ENCODE measurements at regions not wholly inside any gene's neighbourhood (a gene's known extent, or its start where the extent isn't known, plus 50 kb on each side); places are given as distances from the start of the nearest gene placed in this dataset.

GRCh38 chr2:198231562-198231961, 427.2 kb downstream of the PLCL1 start:
- POLR2A ChIA-PET: no interaction called here
- Mint-ChIP-seq H3K36me3 (no peaks in the 10 kb centered on the region), H3K27me3 (ENCODE audit: low read depth) (no peaks in the 10 kb centered on the region), H3K27ac (no peak overlapping the region), H3K4me3 (no peak overlapping the region), H3K9me3 (no peaks in the 10 kb centered on the region), H3K4me1 (0 out of 2 replicates have a peak, but pooled peaks cover 4% of the 10 kb centered on the region)
- CTCF ChIA-PET: no interaction called here
- ATAC-seq (no peak), DNase-seq (ENCODE audit: low spot score) (no peak)
- no peak for TF ChIP-seq ZNF532 (CRISPR knock-in tag; IDR thresholded peaks at IDR 0.05; ENCODE audit: borderline replicate concordance)
- TF ChIP-seq ARID4B (CRISPR knock-in tag; IDR thresholded peaks at IDR 0.05; ENCODE audit: borderline replicate concordance): no peak
- no peak for TF ChIP-seq FOXP1 (CRISPR knock-in tag; IDR thresholded peaks at IDR 0.05; ENCODE audit: borderline replicate concordance)
- no peak for TF ChIP-seq GTF2I (CRISPR knock-in tag; conservative IDR thresholded peaks at IDR 0.05)
- TF ChIP-seq NR3C1 (CRISPR knock-in tag; conservative IDR thresholded peaks at IDR 0.05; ENCODE audit: low read depth): no peak
- TF ChIP-seq ELF4 (CRISPR knock-in tag; IDR thresholded peaks at IDR 0.05; ENCODE audit: low read depth): no peak
- no peak for TF ChIP-seq SMAD4 (CRISPR knock-in tag; IDR thresholded peaks at IDR 0.05)
- TF ChIP-seq, protein P1, sequence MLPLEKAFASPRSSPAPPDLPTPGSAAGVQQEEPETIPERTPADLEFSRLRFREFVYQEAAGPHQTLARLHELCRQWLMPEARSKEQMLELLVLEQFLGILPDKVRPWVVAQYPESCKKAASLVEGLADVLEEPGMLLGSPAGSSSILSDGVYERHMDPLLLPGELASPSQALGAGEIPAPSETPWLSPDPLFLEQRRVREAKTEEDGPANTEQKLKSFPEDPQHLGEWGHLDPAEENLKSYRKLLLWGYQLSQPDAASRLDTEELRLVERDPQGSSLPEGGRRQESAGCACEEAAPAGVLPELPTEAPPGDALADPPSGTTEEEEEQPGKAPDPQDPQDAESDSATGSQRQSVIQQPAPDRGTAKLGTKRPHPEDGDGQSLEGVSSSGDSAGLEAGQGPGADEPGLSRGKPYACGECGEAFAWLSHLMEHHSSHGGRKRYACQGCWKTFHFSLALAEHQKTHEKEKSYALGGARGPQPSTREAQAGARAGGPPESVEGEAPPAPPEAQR (CRISPR knock-in tag; IDR thresholded peaks at IDR 0.05): no peak
- TF ChIP-seq ZNF317 (CRISPR knock-in tag; IDR thresholded peaks at IDR 0.05; ENCODE audit: borderline replicate concordance, low read depth): no peak
- TF ChIP-seq, protein P2, sequence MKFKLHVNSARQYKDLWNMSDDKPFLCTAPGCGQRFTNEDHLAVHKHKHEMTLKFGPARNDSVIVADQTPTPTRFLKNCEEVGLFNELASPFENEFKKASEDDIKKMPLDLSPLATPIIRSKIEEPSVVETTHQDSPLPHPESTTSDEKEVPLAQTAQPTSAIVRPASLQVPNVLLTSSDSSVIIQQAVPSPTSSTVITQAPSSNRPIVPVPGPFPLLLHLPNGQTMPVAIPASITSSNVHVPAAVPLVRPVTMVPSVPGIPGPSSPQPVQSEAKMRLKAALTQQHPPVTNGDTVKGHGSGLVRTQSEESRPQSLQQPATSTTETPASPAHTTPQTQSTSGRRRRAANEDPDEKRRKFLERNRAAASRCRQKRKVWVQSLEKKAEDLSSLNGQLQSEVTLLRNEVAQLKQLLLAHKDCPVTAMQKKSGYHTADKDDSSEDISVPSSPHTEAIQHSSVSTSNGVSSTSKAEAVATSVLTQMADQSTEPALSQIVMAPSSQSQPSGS (CRISPR knock-in tag; IDR thresholded peaks at IDR 0.05; ENCODE audit: borderline replicate concordance, low read depth): no peak

DNA sequence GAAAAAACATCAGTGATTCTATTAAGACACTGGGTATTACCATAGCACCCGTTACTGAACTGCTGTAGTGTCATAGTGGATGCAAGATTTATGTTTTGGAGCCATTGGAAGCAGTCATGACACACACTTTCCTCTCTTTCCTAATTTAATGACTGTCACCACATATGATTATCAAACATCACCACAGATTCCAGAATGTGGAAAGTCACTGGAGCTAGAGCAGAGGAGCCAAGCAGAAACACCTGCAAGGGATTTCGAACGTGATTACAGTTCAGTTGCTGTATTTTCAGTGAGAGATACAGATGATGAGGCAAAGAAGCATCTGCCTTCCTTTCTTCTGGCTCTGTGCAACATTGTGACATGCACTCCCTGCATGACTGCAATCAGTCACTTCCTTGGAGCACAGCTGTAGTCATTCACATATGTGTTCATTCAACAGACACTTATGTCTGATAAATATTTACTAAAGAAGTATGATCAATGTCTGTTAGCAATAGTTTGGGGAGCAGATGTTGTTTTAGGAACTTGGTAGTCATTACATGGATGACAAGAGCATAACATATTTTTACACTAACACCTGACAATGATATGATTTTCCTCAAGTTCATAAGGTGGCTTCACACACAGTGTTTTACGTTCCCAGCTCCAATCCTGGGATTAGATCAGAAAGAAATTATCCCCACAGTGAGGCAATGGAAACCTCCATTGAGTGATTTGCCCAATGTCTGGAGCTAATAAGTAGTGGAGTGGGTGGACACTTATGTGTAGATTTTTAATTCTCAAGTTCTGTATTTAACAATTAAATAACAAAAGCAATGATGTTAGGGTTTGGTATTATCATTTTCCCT, 416.6 kb downstream of the PLCL1 start:
- Mint-ChIP-seq H3K36me3 (no peaks in the 10 kb centered on the region), H3K4me3 (no peak overlapping the region), H3K27ac (no peak overlapping the region), H3K4me1 (no peaks in the 10 kb centered on the region), H3K27me3 (ENCODE audit: low read depth) (no peaks in the 10 kb centered on the region), H3K9me3 (no peaks in the 10 kb centered on the region)
- ChIA-PET POLR2A (no interaction called here), CTCF (no interaction called here)
- ATAC-seq (no peak), DNase-seq (ENCODE audit: low spot score) (no peak)
- TF ChIP-seq, protein P2 (CRISPR knock-in tag; IDR thresholded peaks at IDR 0.05; ENCODE audit: borderline replicate concordance, low read depth): no peak
- TF ChIP-seq MAX (CRISPR knock-in tag; IDR thresholded peaks at IDR 0.05) (no peak), GABPB1 (CRISPR knock-in tag; IDR thresholded peaks at IDR 0.05) (no peak), ZMAT4 (CRISPR knock-in tag; IDR thresholded peaks at IDR 0.05) (no peak), ESRRA (CRISPR knock-in tag; IDR thresholded peaks at IDR 0.05; ENCODE audit: borderline replicate concordance) (no peak), FOXK1 (CRISPR knock-in tag; IDR thresholded peaks at IDR 0.05) (no peak)
- TF ChIP-seq, protein P3, sequence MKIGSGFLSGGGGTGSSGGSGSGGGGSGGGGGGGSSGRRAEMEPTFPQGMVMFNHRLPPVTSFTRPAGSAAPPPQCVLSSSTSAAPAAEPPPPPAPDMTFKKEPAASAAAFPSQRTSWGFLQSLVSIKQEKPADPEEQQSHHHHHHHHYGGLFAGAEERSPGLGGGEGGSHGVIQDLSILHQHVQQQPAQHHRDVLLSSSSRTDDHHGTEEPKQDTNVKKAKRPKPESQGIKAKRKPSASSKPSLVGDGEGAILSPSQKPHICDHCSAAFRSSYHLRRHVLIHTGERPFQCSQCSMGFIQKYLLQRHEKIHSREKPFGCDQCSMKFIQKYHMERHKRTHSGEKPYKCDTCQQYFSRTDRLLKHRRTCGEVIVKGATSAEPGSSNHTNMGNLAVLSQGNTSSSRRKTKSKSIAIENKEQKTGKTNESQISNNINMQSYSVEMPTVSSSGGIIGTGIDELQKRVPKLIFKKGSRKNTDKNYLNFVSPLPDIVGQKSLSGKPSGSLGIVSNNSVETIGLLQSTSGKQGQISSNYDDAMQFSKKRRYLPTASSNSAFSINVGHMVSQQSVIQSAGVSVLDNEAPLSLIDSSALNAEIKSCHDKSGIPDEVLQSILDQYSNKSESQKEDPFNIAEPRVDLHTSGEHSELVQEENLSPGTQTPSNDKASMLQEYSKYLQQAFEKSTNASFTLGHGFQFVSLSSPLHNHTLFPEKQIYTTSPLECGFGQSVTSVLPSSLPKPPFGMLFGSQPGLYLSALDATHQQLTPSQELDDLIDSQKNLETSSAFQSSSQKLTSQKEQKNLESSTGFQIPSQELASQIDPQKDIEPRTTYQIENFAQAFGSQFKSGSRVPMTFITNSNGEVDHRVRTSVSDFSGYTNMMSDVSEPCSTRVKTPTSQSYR (CRISPR knock-in tag; IDR thresholded peaks at IDR 0.05): no peak

Measured in WTC11 (cell line).